ENCODE measurements at regions not wholly inside any gene's neighbourhood (a gene's known extent, or its start where the extent isn't known, plus 50 kb on each side); places are given as distances from the start of the nearest gene placed in this dataset.

DNA sequence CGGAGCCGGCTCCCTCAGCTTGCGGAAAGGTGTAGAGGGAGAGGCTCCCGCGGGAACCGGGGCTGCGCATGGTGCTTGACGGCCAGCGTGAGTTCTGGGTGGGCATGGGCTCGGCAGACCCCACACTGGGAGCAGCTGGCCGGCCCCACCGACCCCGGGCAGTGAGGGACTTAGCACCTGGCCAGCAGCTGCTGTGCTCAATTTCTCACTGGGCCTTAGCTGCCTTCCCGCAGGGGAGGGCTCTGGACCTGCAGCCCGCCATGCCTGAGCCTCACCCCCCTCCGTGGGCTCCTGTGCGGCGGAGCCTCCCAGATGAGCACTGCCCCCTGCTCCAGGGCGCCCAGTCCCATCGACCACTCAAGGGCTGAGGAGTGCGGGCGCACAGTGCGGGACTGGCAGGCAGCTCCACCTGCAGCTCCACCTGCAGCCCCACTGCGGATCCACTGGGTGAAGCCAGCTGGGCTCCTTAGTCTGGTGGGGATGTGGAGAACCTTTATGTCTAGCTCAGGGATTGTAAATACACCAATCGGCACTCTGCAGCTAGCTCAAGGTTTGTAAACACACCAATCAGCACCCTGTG lies 1141.8 kb downstream of the PCDH17 start:
- Mint-ChIP-seq H3K27me3 (ENCODE audit: insufficient read depth, low read depth, poor library complexity) (no peaks in the 10 kb centered on the region), H3K9me3 (peaks cover 7% of the 10 kb centered on the region; the same call in 2 of the 3 replicates), H3K4me1 (no peaks in the 10 kb centered on the region), H3K4me3 (no peak overlapping the region), H3K36me3 (ENCODE audit: low read depth) (no peaks in the 10 kb centered on the region), H3K27ac (no peak overlapping the region)
- H3K36me3 ChIP-seq (ENCODE audit: insufficient read depth): no peaks in the 10 kb centered on the region; the same call in 1 of the 2 replicates
- no peaks in the 10 kb centered on the region for H3K27me3 ChIP-seq (ENCODE audit: insufficient read depth)
- H4K20me1 ChIP-seq (replicated peaks; ENCODE audit: insufficient read depth): no peaks in the 10 kb centered on the region
- 0 out of 2 replicates have a peak, but pooled peaks cover 3% of the 10 kb centered on the region for H3K9me2 ChIP-seq (ENCODE audit: insufficient read depth)
- H3K4me3 ChIP-seq: no peak overlapping the region
- H2AFZ ChIP-seq: no peak overlapping the region
- H3F3A ChIP-seq (replicated peaks; ENCODE audit: low read depth): no peaks in the 10 kb centered on the region
- no peak for DNase-seq (ENCODE audit: low spot score)
- no peaks in the 10 kb centered on the region for H3K79me2 ChIP-seq (replicated peaks; ENCODE audit: insufficient read depth)
- no peak overlapping the region for H3K27ac ChIP-seq (ENCODE audit: low read depth)
- TF ChIP-seq EZH2phosphoT487 (IDR thresholded peaks at IDR 0.05; ENCODE audit: unreplicated experiment) (no peak), JUNB (IDR thresholded peaks at IDR 0.05; ENCODE audit: unreplicated experiment) (no peak), ZNF331 (CRISPR knock-in tag; IDR thresholded peaks at IDR 0.05; ENCODE audit: low read depth) (no peak), CREB1 (CRISPR knock-in tag; IDR thresholded peaks at IDR 0.05; ENCODE audit: low read depth) (no peak), POLR2AphosphoS5 (IDR thresholded peaks at IDR 0.05; ENCODE audit: low read depth) (no peak), ZNF114 (CRISPR knock-in tag; IDR thresholded peaks at IDR 0.05) (no peak), NANOG (IDR thresholded peaks at IDR 0.05; ENCODE audit: borderline replicate concordance) (no peak), EZH2 (IDR thresholded peaks at IDR 0.05; ENCODE audit: low read depth, unreplicated experiment) (no peak), STAT1 (IDR thresholded peaks at IDR 0.05; ENCODE audit: unreplicated experiment) (no peak)
- TF ChIP-seq, protein P1, sequence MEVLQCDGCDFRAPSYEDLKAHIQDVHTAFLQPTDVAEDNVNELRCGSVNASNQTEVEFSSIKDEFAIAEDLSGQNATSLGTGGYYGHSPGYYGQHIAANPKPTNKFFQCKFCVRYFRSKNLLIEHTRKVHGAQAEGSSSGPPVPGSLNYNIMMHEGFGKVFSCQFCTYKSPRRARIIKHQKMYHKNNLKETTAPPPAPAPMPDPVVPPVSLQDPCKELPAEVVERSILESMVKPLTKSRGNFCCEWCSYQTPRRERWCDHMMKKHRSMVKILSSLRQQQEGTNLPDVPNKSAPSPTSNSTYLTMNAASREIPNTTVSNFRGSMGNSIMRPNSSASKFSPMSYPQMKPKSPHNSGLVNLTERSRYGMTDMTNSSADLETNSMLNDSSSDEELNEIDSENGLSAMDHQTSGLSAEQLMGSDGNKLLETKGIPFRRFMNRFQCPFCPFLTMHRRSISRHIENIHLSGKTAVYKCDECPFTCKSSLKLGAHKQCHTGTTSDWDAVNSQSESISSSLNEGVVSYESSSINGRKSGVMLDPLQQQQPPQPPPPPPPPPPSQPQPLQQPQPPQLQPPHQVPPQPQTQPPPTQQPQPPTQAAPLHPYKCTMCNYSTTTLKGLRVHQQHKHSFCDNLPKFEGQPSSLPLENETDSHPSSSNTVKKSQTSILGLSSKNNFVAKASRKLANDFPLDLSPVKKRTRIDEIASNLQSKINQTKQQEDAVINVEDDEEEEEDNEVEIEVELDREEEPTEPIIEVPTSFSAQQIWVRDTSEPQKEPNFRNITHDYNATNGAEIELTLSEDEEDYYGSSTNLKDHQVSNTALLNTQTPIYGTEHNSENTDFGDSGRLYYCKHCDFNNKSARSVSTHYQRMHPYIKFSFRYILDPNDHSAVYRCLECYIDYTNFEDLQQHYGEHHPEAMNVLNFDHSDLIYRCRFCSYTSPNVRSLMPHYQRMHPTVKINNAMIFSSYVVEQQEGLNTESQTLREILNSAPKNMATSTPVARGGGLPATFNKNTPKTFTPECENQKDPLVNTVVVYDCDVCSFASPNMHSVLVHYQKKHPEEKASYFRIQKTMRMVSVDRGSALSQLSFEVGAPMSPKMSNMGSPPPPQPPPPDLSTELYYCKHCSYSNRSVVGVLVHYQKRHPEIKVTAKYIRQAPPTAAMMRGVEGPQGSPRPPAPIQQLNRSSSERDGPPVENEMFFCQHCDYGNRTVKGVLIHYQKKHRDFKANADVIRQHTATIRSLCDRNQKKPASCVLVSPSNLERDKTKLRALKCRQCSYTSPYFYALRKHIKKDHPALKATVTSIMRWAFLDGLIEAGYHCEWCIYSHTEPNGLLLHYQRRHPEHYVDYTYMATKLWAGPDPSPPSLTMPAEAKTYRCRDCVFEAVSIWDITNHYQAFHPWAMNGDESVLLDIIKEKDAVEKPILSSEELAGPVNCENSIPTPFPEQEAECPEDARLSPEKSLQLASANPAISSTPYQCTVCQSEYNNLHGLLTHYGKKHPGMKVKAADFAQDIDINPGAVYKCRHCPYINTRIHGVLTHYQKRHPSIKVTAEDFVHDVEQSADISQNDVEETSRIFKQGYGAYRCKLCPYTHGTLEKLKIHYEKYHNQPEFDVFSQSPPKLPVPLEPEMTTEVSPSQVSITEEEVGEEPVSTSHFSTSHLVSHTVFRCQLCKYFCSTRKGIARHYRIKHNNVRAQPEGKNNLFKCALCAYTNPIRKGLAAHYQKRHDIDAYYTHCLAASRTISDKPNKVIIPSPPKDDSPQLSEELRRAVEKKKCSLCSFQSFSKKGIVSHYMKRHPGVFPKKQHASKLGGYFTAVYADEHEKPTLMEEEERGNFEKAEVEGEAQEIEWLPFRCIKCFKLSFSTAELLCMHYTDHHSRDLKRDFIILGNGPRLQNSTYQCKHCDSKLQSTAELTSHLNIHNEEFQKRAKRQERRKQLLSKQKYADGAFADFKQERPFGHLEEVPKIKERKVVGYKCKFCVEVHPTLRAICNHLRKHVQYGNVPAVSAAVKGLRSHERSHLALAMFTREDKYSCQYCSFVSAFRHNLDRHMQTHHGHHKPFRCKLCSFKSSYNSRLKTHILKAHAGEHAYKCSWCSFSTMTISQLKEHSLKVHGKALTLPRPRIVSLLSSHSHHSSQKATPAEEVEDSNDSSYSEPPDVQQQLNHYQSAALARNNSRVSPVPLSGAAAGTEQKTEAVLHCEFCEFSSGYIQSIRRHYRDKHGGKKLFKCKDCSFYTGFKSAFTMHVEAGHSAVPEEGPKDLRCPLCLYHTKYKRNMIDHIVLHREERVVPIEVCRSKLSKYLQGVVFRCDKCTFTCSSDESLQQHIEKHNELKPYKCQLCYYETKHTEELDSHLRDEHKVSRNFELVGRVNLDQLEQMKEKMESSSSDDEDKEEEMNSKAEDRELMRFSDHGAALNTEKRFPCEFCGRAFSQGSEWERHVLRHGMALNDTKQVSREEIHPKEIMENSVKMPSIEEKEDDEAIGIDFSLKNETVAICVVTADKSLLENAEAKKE (CRISPR knock-in tag; IDR thresholded peaks at IDR 0.05): no peak
- TF ChIP-seq, protein P2, sequence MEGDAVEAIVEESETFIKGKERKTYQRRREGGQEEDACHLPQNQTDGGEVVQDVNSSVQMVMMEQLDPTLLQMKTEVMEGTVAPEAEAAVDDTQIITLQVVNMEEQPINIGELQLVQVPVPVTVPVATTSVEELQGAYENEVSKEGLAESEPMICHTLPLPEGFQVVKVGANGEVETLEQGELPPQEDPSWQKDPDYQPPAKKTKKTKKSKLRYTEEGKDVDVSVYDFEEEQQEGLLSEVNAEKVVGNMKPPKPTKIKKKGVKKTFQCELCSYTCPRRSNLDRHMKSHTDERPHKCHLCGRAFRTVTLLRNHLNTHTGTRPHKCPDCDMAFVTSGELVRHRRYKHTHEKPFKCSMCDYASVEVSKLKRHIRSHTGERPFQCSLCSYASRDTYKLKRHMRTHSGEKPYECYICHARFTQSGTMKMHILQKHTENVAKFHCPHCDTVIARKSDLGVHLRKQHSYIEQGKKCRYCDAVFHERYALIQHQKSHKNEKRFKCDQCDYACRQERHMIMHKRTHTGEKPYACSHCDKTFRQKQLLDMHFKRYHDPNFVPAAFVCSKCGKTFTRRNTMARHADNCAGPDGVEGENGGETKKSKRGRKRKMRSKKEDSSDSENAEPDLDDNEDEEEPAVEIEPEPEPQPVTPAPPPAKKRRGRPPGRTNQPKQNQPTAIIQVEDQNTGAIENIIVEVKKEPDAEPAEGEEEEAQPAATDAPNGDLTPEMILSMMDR (conservative IDR thresholded peaks at IDR 0.05; ENCODE audit: low read depth in 2 of 2): no peak
- TF ChIP-seq, protein P3, sequence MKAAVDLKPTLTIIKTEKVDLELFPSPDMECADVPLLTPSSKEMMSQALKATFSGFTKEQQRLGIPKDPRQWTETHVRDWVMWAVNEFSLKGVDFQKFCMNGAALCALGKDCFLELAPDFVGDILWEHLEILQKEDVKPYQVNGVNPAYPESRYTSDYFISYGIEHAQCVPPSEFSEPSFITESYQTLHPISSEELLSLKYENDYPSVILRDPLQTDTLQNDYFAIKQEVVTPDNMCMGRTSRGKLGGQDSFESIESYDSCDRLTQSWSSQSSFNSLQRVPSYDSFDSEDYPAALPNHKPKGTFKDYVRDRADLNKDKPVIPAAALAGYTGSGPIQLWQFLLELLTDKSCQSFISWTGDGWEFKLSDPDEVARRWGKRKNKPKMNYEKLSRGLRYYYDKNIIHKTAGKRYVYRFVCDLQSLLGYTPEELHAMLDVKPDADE (IDR thresholded peaks at IDR 0.05): no peak
- TF ChIP-seq, protein P4, sequence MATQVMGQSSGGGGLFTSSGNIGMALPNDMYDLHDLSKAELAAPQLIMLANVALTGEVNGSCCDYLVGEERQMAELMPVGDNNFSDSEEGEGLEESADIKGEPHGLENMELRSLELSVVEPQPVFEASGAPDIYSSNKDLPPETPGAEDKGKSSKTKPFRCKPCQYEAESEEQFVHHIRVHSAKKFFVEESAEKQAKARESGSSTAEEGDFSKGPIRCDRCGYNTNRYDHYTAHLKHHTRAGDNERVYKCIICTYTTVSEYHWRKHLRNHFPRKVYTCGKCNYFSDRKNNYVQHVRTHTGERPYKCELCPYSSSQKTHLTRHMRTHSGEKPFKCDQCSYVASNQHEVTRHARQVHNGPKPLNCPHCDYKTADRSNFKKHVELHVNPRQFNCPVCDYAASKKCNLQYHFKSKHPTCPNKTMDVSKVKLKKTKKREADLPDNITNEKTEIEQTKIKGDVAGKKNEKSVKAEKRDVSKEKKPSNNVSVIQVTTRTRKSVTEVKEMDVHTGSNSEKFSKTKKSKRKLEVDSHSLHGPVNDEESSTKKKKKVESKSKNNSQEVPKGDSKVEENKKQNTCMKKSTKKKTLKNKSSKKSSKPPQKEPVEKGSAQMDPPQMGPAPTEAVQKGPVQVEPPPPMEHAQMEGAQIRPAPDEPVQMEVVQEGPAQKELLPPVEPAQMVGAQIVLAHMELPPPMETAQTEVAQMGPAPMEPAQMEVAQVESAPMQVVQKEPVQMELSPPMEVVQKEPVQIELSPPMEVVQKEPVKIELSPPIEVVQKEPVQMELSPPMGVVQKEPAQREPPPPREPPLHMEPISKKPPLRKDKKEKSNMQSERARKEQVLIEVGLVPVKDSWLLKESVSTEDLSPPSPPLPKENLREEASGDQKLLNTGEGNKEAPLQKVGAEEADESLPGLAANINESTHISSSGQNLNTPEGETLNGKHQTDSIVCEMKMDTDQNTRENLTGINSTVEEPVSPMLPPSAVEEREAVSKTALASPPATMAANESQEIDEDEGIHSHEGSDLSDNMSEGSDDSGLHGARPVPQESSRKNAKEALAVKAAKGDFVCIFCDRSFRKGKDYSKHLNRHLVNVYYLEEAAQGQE (IDR thresholded peaks at IDR 0.05; ENCODE audit: unreplicated experiment): no peak
- no peak overlapping the region for H3K4me2 ChIP-seq
- ATAC-seq: no peak
- H3K4me1 ChIP-seq (ENCODE audit: insufficient read depth): no peaks in the 10 kb centered on the region

Measured in GM23338 (cell line).